ENCODE measurements at regions not wholly inside any gene's neighbourhood (a gene's known extent, or its start where the extent isn't known, plus 50 kb on each side); places are given as distances from the start of the nearest gene placed in this dataset.

- TF ChIP-seq NUFIP1 (IDR thresholded peaks at IDR 0.05; ENCODE audit: partially characterized antibody) (no peak), PBX2 (CRISPR knock-in tag; IDR thresholded peaks at IDR 0.05; ENCODE audit: low read depth) (no peak), PBX2 (tag; conservative IDR thresholded peaks at IDR 0.05; ENCODE audit: low read depth) (no peak), ZC3H4 (CRISPR knock-in tag; IDR thresholded peaks at IDR 0.05; ENCODE audit: borderline replicate concordance) (no peak)
Observed at GRCh38 chr6:66189915-66190314, 482.9 kb upstream of the EYS start (continued).

- in situ Hi-C loops (cut with MboI): no loop called here
- intact Hi-C loops (cut with micrococcal nuclease): no loop called here
- Histone ChIP-seq H3K27ac (ENCODE audit: extremely low read depth, low read depth, low read length) (no peak overlapping the region), H3K4me1 (replicated peaks in 1 of 2; ENCODE audit: control insufficient read depth in 2 of 2, insufficient read depth in 2 of 2, low read length in 2 of 2) (no peaks in the 10 kb centered on the region), H3K36me3 (ENCODE audit: control insufficient read depth, insufficient read depth, low read length) (no peaks in the 10 kb centered on the region), H3K79me2 (ENCODE audit: control insufficient read depth, insufficient read depth, low read length) (no peaks in the 10 kb centered on the region), H3K9me1 (ENCODE audit: control insufficient read depth, insufficient read depth, low read length) (no peaks in the 10 kb centered on the region), H2AFZ (ENCODE audit: low read depth, low read length) (no peak overlapping the region), H3K9ac (ENCODE audit: insufficient read depth in 1 of 2, low read depth in 2 of 2, low read length in 2 of 2) (no peak overlapping the region), H3K27me3 (ENCODE audit: control insufficient read depth in 2 of 2, insufficient read depth in 2 of 2, low read length in 2 of 2) (no peaks in the 10 kb centered on the region), H3K4me2 (ENCODE audit: insufficient read depth, low read length) (no peak overlapping the region), H4K20me1 (replicated peaks; ENCODE audit: control insufficient read depth, insufficient read depth, low read length) (no peaks in the 10 kb centered on the region), H3K9me3 (replicated peaks; ENCODE audit: control insufficient read depth, insufficient read depth, low read depth, low read length) (no peaks in the 10 kb centered on the region), H3K4me3 (no peak overlapping the region)
- DNase-seq (ENCODE audit: extremely low read depth in 1 of 4, low spot score in 3 of 4) (no peak), ATAC-seq (no peak), FAIRE-seq (no peak)
- BruUV-seq (replicated peaks): no TSS peak
- ChIA-PET CTCF (ENCODE audit: low intra/inter-chr PET ratio) (no interaction called here), POLR2A (no interaction called here)
- TF ChIP-seq THAP7 (CRISPR knock-in tag; IDR thresholded peaks at IDR 0.05) (no peak), TAF9B (IDR thresholded peaks at IDR 0.05; ENCODE audit: partially characterized antibody) (no peak), NR2C1 (IDR thresholded peaks at IDR 0.05) (no peak), NR2C1 (tag; IDR thresholded peaks at IDR 0.05) (no peak), ZNF282 (CRISPR knock-in tag; IDR thresholded peaks at IDR 0.05) (no peak), ZNF75A (CRISPR knock-in tag; IDR thresholded peaks at IDR 0.05) (no peak), ETV1 (tag; conservative IDR thresholded peaks at IDR 0.05; ENCODE audit: low read depth) (no peak)
- 0% methylated on average over 2 of the region's 2 CpGs for WGBS (ENCODE audit: insufficient coverage, low coverage, missing lambda C conversion rate)
Observed at GRCh38 chr6:66186756-66187155, 479.7 kb upstream of the EYS start.

Data from K562 (cell line).